H1 (cell line): ENCODE measurements at regions not wholly inside any gene's neighbourhood (a gene's known extent, or its start where the extent isn't known, plus 50 kb on each side); places are given as distances from the start of the nearest gene placed in this dataset.
"Not testable (repeated sequence)": the region's sequence is repeated elsewhere in the genome, so short reads cannot be mapped to it uniquely, and the experiment has no call there.

Source experiments
- CTCF ChIA-PET: fragments of 300-600 bp; sonication (Branson Sonifier 250); formaldehyde crosslinking; loops from one replicate; lab custom pipeline; 2021; ENCODE audit not compliant: partially characterized antibody; lab: Charles Lee
- POLR2A ChIA-PET: fragments of 300-600 bp; sonication (Branson Sonifier 250); formaldehyde crosslinking; loops from one replicate; lab custom pipeline; 2021; ENCODE audit warnings: inconsistent platforms; ENCODE audit not compliant: partially characterized antibody; lab: Charles Lee
- DNase-seq, 2 experiments: peaks; one replicate each; pipeline versions ENCODE4 v3.0.0 to v3.0.0-alpha.2; 2010 to 2022; ENCODE audit warnings: low spot score in 2 of 2, low read depth in 1 of 2, mixed read lengths in 1 of 2
- FAIRE-seq: peaks from 2 replicates; lab custom pipeline; 2011; peaks lifted over from hg19 to GRCh38; lab: Jason Lieb, UNC
- H2AFZ ChIP-seq: 2 replicates; pipeline ENCODE4 v1.8.1; 2012; ENCODE audit warnings: low read length, inconsistent platforms
- H2AK5ac ChIP-seq: 2 replicates; pipeline ENCODE4 v1.6.1; 2013; ENCODE audit warnings: low read depth, low read length
- H2BK120ac ChIP-seq: replicated peaks from 2 replicates; pipeline ENCODE3; 2013; ENCODE audit warnings: low read depth, low read length, inconsistent platforms
- H2BK12ac ChIP-seq: 2 replicates; pipeline ENCODE4 v1.6.1; 2013; ENCODE audit warnings: low read depth, low read length
- H2BK15ac ChIP-seq: 2 replicates; pipeline ENCODE4 v1.6.1; 2013; ENCODE audit warnings: low read length
- H2BK20ac ChIP-seq: 2 replicates; pipeline ENCODE4 v1.6.1; 2013; ENCODE audit warnings: low read length
- H2BK5ac ChIP-seq: 2 replicates; pipeline ENCODE4 v1.6.1; 2013; ENCODE audit warnings: low read depth, low read length
- H3K14ac ChIP-seq: 2 replicates; pipeline ENCODE4 v1.6.1; 2013; ENCODE audit warnings: inconsistent platforms; ENCODE audit not compliant: insufficient read length
- H3K18ac ChIP-seq: 2 replicates; pipeline ENCODE4 v1.6.1; 2013; ENCODE audit warnings: low read length; ENCODE audit errors: extremely low read depth
- H3K23ac ChIP-seq: 2 replicates; pipeline ENCODE4 v1.6.1; 2013; ENCODE audit warnings: inconsistent platforms; ENCODE audit not compliant: insufficient read length
- H3K23me2 ChIP-seq: 2 replicates; pipeline ENCODE4 v1.6.1; 2013; ENCODE audit warnings: low read depth, low read length
- H3K27ac ChIP-seq: 2 replicates; pipeline ENCODE4 v1.6.1; 2011; ENCODE audit warnings: low read depth, low read length, inconsistent platforms
- H3K27me3 ChIP-seq, 4 experiments: replicated peaks in 1 of 4; 1 replicate in 1 of 4; 2 replicates in 3 of 4; pipeline versions ENCODE4 v1.6.1 to v1.8.1; 2011 to 2013; ENCODE audit warnings: low read length in 3 of 4, mild to moderate bottlenecking in 3 of 4, inconsistent platforms in 2 of 4, mixed read lengths in 2 of 4, moderate library complexity in 1 of 4; ENCODE audit not compliant: control insufficient read depth in 3 of 4, insufficient read depth in 3 of 4; ENCODE audit errors: extremely low read depth in 1 of 4
- H3K36me3 ChIP-seq, 4 experiments: 2 replicates each; pipeline versions ENCODE4 v1.6.1 to v1.8.1; 2011 to 2013; ENCODE audit warnings: mild to moderate bottlenecking in 4 of 4, low read length in 3 of 4, moderate library complexity in 2 of 4, control low read depth in 1 of 4, inconsistent platforms in 1 of 4; ENCODE audit not compliant: insufficient read depth in 4 of 4, control insufficient read depth in 2 of 4
- H3K4ac ChIP-seq: replicated peaks from 2 replicates; pipeline ENCODE3; 2013; ENCODE audit warnings: low read length, low read depth, mixed read lengths, inconsistent platforms; ENCODE audit not compliant: insufficient read length
- H3K4me1 ChIP-seq, 4 experiments: replicated peaks in 1 of 4; 1 replicate in 1 of 4; 2 replicates in 3 of 4; pipeline versions ENCODE4 v1.6.1 to v1.8.1; 2011 to 2013; ENCODE audit warnings: low read length in 3 of 4, inconsistent platforms in 2 of 4, mixed read lengths in 1 of 4; ENCODE audit not compliant: insufficient read depth in 4 of 4, control insufficient read depth in 3 of 4
- H3K4me2 ChIP-seq, 2 experiments: 2 replicates each; pipeline versions ENCODE4 v1.6.1 to v1.8.1; 2011 to 2013; ENCODE audit warnings: low read depth in 2 of 2, low read length in 2 of 2, control low read depth in 1 of 2, inconsistent platforms in 1 of 2, mild to moderate bottlenecking in 1 of 2; ENCODE audit not compliant: insufficient read depth in 1 of 2
- H3K4me3 ChIP-seq, 4 experiments: fragments of 200-600, 300-600 bp in 1 of 4; sonication (generic), shearing (Covaris generic), sonication (Bioruptor Twin) in 1 of 4; 2 replicates each; pipeline versions ENCODE4 v1.5.1 to v1.8.1; 2011 to 2016; ENCODE audit warnings: low read length in 4 of 4, low read depth in 3 of 4, control low read depth in 2 of 4, inconsistent platforms in 2 of 4, mild to moderate bottlenecking in 2 of 4, mixed read lengths in 1 of 4, moderate library complexity in 1 of 4; ENCODE audit not compliant: insufficient read depth in 2 of 4; ENCODE audit errors: extremely low read depth in 1 of 4
- H3K56ac ChIP-seq: replicated peaks from 2 replicates; pipeline ENCODE3; 2013; ENCODE audit warnings: low read depth, mild to moderate bottlenecking, mixed read lengths, low read length, inconsistent platforms; ENCODE audit not compliant: insufficient read length
- H3K79me1 ChIP-seq: 2 replicates; pipeline ENCODE4 v1.6.1; 2013; ENCODE audit warnings: low read depth, low read length, control low read depth
- H3K79me2 ChIP-seq, 2 experiments: 2 replicates each; pipeline versions ENCODE4 v1.6.1 to v1.8.1; 2012 to 2013; ENCODE audit warnings: low read length in 2 of 2, mild to moderate bottlenecking in 2 of 2, inconsistent platforms in 1 of 2; ENCODE audit not compliant: insufficient read depth in 2 of 2, control insufficient read depth in 1 of 2
- H3K9ac ChIP-seq, 4 experiments: replicated peaks in 1 of 4; 1 replicate in 1 of 4; 2 replicates in 3 of 4; pipeline versions ENCODE4 v1.6.1 to v1.8.1; 2011 to 2013; ENCODE audit warnings: low read depth in 3 of 4, low read length in 3 of 4, control low read depth in 2 of 4, mild to moderate bottlenecking in 2 of 4, moderate library complexity in 2 of 4, inconsistent platforms in 1 of 4; ENCODE audit errors: extremely low read depth in 1 of 4
- H3K9me3 ChIP-seq, 2 experiments: 2 replicates each; pipeline versions ENCODE4 v1.6.1 to v1.8.1; 2012 to 2013; ENCODE audit warnings: mild to moderate bottlenecking in 2 of 2, moderate library complexity in 2 of 2, control low read depth in 1 of 2, inconsistent platforms in 1 of 2, low read depth in 1 of 2, low read length in 1 of 2, mixed read lengths in 1 of 2; ENCODE audit not compliant: insufficient read depth in 2 of 2
- H4K20me1 ChIP-seq, 2 experiments: replicated peaks in 1 of 2; 2 replicates each; pipeline versions ENCODE3 to v1.8.1; 2011 to 2013; ENCODE audit warnings: inconsistent platforms in 2 of 2, low read length in 2 of 2, mild to moderate bottlenecking in 1 of 2; ENCODE audit not compliant: insufficient read depth in 2 of 2, control insufficient read depth in 1 of 2
- H4K5ac ChIP-seq: 2 replicates; pipeline ENCODE4 v1.6.1; 2013; ENCODE audit warnings: low read length, low read depth, mixed read lengths, inconsistent platforms; ENCODE audit not compliant: insufficient read length
- H4K8ac ChIP-seq: 2 replicates; pipeline ENCODE4 v1.8.0; 2013; ENCODE audit warnings: mild to moderate bottlenecking, moderate library complexity, low read length, inconsistent platforms; ENCODE audit not compliant: insufficient read depth; ENCODE audit errors: extremely low read depth
- H4K91ac ChIP-seq: replicated peaks from 2 replicates; pipeline ENCODE3; 2013; ENCODE audit warnings: low read length, mixed read lengths, inconsistent platforms; ENCODE audit not compliant: insufficient read length
- WGBS, 2 experiments: shearing (Covaris generic) in 1 of 2; methylation state at CpG; one replicate each; pipeline versions ENCODE4 v1.1.6 to v1.1.7; 2013 to 2015; ENCODE audit warnings: low lambda C conversion rate in 2 of 2, mixed read lengths in 2 of 2, inconsistent platforms in 1 of 2, low coverage in 1 of 2, missing lambda C conversion rate in 1 of 2; ENCODE audit not compliant: insufficient replicate concordance in 2 of 2, insufficient coverage in 1 of 2, insufficient read length in 1 of 2; ENCODE audit errors: extremely low coverage in 1 of 2, missing lambda C conversion rate in 1 of 2; 5-methylcytosine and 5-hydroxymethylcytosine counted together

DNA sequence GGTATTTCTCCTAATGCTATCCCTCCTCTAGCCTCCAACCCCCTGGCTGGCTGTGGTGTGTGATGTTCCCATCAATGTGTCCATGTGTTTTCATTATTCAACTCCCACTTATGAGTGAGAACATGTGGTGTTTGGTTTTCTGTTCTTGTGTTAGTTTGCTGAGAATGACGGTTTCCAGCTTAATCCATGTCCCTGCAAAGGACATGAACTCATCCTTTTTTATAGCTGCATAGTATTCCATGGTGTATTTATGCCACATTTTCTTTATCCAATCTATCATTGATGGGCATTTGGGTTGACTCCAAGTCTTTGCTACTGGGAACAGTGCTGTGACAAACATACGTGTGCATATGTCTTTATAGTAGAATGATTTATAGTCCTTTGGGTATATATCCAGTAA lies 204.4 kb upstream of the SSTR4 start:
- FAIRE-seq, H3K36me3 ChIP-seq, H3K79me1 ChIP-seq, H3K23me2 ChIP-seq, POLR2A ChIA-PET, H2BK12ac ChIP-seq, H2BK120ac ChIP-seq, H3K4me3 ChIP-seq, H4K8ac ChIP-seq, H2BK15ac ChIP-seq, H3K23ac ChIP-seq, H3K27ac ChIP-seq, H4K5ac ChIP-seq, H3K79me2 ChIP-seq, H2BK20ac ChIP-seq, H2AFZ ChIP-seq, DNase-seq, H3K18ac ChIP-seq, H3K14ac ChIP-seq, H4K20me1 ChIP-seq, H4K91ac ChIP-seq, H3K9ac ChIP-seq, H3K56ac ChIP-seq, H3K9me3 ChIP-seq, H3K27me3 ChIP-seq, H2AK5ac ChIP-seq, H3K4ac ChIP-seq, H2BK5ac ChIP-seq, H3K4me1 ChIP-seq, H3K4me2 ChIP-seq: not testable (repeated sequence)
- CTCF ChIA-PET = interaction anchor here (1.6 kb wide), 1 partner anchor 77 kb away, joined by 3 read pairs; no protein-coding TSS in a partner anchor
- 94% methylated on average over 2 of the region's 2 CpGs; no CpG with 5 or more reads in 1 of the 2 experiments for WGBS, 2 experiments
